GM10266 (cell line): ENCODE measurements at regions not wholly inside any gene's neighbourhood (a gene's known extent, or its start where the extent isn't known, plus 50 kb on each side); places are given as distances from the start of the nearest gene placed in this dataset.

Experiments
- DNase-seq: peaks from one replicate; pipeline ENCODE4 v3.0.0; 2012; ENCODE audit errors: extremely low spot score
- TF ChIP-seq, protein P1 (sequence below): IDR thresholded peaks from 2 replicates; pipeline ENCODE4 v1.5.1; 2012; ENCODE audit warnings: mild to moderate bottlenecking, low read depth; ENCODE audit not compliant: control insufficient read depth, insufficient read depth; ENCODE audit errors: missing control alignments

- TF ChIP-seq, protein P1, sequence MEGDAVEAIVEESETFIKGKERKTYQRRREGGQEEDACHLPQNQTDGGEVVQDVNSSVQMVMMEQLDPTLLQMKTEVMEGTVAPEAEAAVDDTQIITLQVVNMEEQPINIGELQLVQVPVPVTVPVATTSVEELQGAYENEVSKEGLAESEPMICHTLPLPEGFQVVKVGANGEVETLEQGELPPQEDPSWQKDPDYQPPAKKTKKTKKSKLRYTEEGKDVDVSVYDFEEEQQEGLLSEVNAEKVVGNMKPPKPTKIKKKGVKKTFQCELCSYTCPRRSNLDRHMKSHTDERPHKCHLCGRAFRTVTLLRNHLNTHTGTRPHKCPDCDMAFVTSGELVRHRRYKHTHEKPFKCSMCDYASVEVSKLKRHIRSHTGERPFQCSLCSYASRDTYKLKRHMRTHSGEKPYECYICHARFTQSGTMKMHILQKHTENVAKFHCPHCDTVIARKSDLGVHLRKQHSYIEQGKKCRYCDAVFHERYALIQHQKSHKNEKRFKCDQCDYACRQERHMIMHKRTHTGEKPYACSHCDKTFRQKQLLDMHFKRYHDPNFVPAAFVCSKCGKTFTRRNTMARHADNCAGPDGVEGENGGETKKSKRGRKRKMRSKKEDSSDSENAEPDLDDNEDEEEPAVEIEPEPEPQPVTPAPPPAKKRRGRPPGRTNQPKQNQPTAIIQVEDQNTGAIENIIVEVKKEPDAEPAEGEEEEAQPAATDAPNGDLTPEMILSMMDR, result no peak
- no peak for DNase-seq
Observed at GRCh38 chr10:75347186-75347585, 54.4 kb downstream of the ZNF503 start.

- no peak for DNase-seq
- TF ChIP-seq, protein P1, result no peak
Observed at GRCh38 chr10:75345738-75346137, 55.8 kb downstream of the ZNF503 start.

GRCh38 chr10:75344170-75344569, 57.4 kb downstream of the ZNF503 start:
- DNase-seq, result no peak

DNA sequence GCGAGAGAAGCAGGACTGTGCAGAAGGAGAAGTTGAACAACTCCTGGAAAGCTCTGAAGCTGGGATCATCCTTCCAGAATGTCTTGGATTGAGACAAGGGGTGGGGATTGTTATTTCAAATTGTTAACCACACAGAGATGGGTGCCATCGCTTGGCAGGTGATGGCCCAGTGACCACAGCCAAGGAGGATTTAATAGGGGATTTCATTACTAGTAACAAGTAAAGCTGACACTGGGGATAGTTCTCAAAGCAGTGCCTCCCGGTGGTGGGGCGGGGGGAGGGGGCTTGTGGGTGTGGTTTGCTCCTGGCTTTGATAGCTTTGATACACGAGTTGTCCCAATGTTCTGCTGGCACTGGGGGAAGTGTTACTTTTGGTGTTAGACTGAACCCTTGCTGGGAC, 59.2 kb downstream of the ZNF503 start:
- TF ChIP-seq, protein P1, result no peak

More at GRCh38 chr10:75344170-75344569, 57.4 kb downstream of the ZNF503 start:
- TF ChIP-seq, protein P1, result no peak

GRCh38 chr10:75335983-75336382, 65.6 kb downstream of the ZNF503 start:
- TF ChIP-seq, protein P1, result no peak
- no peak for DNase-seq

More for the DNA sequence above, 59.2 kb downstream of the ZNF503 start:
- no peak for DNase-seq

DNA sequence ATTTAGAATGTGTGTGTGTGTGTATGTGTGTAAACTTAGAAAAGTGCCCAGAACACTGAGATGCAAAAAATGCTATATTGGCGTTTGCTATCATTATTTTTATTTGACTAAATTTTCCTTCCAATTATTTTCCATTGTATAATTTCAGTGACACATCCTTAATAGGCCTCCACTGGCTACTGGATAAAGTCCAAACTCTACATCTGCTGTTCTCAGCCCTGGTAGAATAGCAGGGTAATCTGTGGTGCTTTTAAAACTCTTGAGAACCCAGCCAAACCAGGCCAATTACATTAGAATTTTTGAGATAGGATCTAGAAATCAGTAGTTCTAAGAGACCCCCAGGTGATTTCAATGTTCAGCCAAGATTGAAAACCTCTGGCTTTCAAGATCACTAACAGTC, 66.4 kb downstream of the ZNF503 start:
- TF ChIP-seq, protein P1, result no peak

GRCh38 chr10:75334720-75335119, 66.8 kb downstream of the ZNF503 start:
- TF ChIP-seq, protein P1, result no peak
- DNase-seq, result no peak

More for the DNA sequence above, 66.4 kb downstream of the ZNF503 start:
- DNase-seq, result no peak
